HepG2 (cell line): ENCODE measurements at regions not wholly inside any gene's neighbourhood (a gene's known extent, or its start where the extent isn't known, plus 50 kb on each side); places are given as distances from the start of the nearest gene placed in this dataset.

Source experiments
- DPF2 ChIP-seq: sonication (generic); formaldehyde crosslinking; IDR thresholded peaks from 2 replicates; pipeline ENCODE4 v1.4.0; 2020; ENCODE audit warnings: mild to moderate bottlenecking, low read depth, missing genetic modification reagents, borderline replicate concordance
- HIVEP1 ChIP-seq: sonication (generic); formaldehyde crosslinking; IDR thresholded peaks from 2 replicates; pipeline ENCODE4 v1.4.0; 2020; ENCODE audit warnings: mild to moderate bottlenecking, missing genetic modification reagents
- RAD21 ChIP-seq: fragments of 450-650 bp; formaldehyde crosslinking; IDR thresholded peaks from 2 replicates; pipeline ENCODE4 v1.5.0; 2020; ENCODE audit warnings: mild to moderate bottlenecking
- RELA ChIP-seq: sonication (generic); formaldehyde crosslinking; IDR thresholded peaks from 2 replicates; pipeline ENCODE4 v1.4.0; 2020; ENCODE audit warnings: missing genetic modification reagents
- SP1 ChIP-seq, 2 experiments: fragments of 450-650 bp in 1 of 2; sonication (generic) in 1 of 2; formaldehyde crosslinking in 1 of 2; IDR thresholded peaks; 2 replicates each; pipeline versions ENCODE4 v1.4.0 to v1.6.1; 2016 to 2020; ENCODE audit warnings: missing genetic modification reagents in 1 of 2
- U2AF1 ChIP-seq: fragments of 200-400 bp; formaldehyde crosslinking; optimal IDR thresholded peaks from 2 replicates; pipeline ENCODE3; 2017; ENCODE audit warnings: mild to moderate bottlenecking, low read depth, low read length
- ZBTB10 ChIP-seq: sonication (generic); formaldehyde crosslinking; IDR thresholded peaks from 2 replicates; pipeline ENCODE4 v1.4.0; 2020; ENCODE audit warnings: missing genetic modification reagents, borderline replicate concordance
- ZNF260 ChIP-seq: sonication (generic); formaldehyde crosslinking; IDR thresholded peaks from 2 replicates; pipeline ENCODE4 v1.4.0; 2020; ENCODE audit warnings: missing genetic modification reagents, low read depth, mild to moderate bottlenecking, borderline replicate concordance
- ZNF574 ChIP-seq: sonication (generic); formaldehyde crosslinking; IDR thresholded peaks from 2 replicates; pipeline ENCODE4 v1.4.0; 2020; ENCODE audit warnings: missing genetic modification reagents
- ZNF790 ChIP-seq: sonication (generic); formaldehyde crosslinking; IDR thresholded peaks from 2 replicates; pipeline ENCODE4 v1.8.0; 2022; ENCODE audit warnings: missing genetic modification reagents, mild to moderate bottlenecking, borderline replicate concordance
- TF ChIP-seq, protein P1 (sequence below): IDR thresholded peaks from 2 replicates; pipeline ENCODE4 v1.6.1; 2016; ENCODE audit warnings: low read depth, borderline replicate concordance
- TF ChIP-seq, protein P2 (sequence below): IDR thresholded peaks from 2 replicates; pipeline ENCODE4 v1.6.1; 2016; ENCODE audit warnings: mild to moderate bottlenecking

DNA sequence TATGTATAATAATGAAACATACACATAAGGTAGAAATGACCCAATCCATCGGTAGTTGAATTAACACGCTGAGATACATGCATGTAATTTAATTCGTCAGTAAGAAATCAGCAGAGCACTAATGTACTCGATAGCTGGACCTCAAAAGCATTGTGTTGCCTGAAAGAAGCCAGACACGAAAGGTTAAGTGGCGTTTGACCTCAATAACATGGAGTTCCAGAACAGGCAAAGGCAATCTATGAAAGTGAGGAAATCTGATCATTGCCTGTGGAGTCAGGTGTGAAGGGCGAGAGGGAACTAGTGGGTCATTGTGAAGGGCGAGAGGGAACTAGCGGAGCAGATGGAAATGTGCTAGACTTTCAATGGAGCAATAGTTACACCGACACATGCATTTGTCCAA, 970.4 kb upstream of the TMEM132C start:
- TF ChIP-seq HIVEP1 (no peak), ZNF790 (no peak), ZNF260 (CRISPR knock-in tag) (no peak), U2AF1 (no peak), SP1 (IDR thresholded peaks at IDR 0.05) (no peak), SP1 (CRISPR knock-in tag; IDR thresholded peaks at IDR 0.05) (no peak), ZBTB10 (CRISPR knock-in tag) (no peak), ZNF574 (no peak), DPF2 (CRISPR knock-in tag) (no peak), RELA (no peak), RAD21 (CRISPR knock-in tag) (no peak)
- TF ChIP-seq, protein P1, sequence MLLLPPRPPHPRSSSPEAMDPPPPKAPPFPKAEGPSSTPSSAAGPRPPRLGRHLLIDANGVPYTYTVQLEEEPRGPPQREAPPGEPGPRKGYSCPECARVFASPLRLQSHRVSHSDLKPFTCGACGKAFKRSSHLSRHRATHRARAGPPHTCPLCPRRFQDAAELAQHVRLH (CRISPR knock-in tag) = no peak
- TF ChIP-seq, protein P2, sequence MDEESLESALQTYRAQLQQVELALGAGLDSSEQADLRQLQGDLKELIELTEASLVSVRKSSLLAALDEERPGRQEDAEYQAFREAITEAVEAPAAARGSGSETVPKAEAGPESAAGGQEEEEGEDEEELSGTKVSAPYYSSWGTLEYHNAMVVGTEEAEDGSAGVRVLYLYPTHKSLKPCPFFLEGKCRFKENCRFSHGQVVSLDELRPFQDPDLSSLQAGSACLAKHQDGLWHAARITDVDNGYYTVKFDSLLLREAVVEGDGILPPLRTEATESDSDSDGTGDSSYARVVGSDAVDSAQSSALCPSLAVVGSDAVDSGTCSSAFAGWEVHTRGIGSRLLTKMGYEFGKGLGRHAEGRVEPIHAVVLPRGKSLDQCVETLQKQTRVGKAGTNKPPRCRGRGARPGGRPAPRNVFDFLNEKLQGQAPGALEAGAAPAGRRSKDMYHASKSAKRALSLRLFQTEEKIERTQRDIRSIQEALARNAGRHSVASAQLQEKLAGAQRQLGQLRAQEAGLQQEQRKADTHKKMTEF = no peak
